Activated CD8-positive, alpha-beta T cell treated with anti-CD3 and anti-CD28 coated beads for 36 hours (primary cell): ENCODE measurements at regions not wholly inside any gene's neighbourhood (a gene's known extent, or its start where the extent isn't known, plus 50 kb on each side); places are given as distances from the start of the nearest gene placed in this dataset.

ENCODE experiments used
- ATAC-seq: fragments of 200-7000 bp; cut with Tn5 transposase; one replicate; pipeline ENCODE4 v1.10.0; 2021; ENCODE audit warnings: mild to moderate bottlenecking, moderate library complexity
- CTCF ChIA-PET: fragments of 350-600 bp; sonication (Branson Sonifier 250); formaldehyde crosslinking; loops from one replicate; lab custom pipeline; 2021; ENCODE audit warnings: antibody characterized with exemption; lab: Charles Lee
- POLR2A ChIA-PET: fragments of 350-600 bp; sonication (Branson Sonifier 250); formaldehyde crosslinking; loops from one replicate; lab custom pipeline; 2021; ENCODE audit warnings: antibody characterized with exemption; lab: Charles Lee
- DNase-seq: peaks from one replicate; pipeline ENCODE4 v3.0.0-alpha.2; 2020
- H3K27ac Mint-ChIP-seq: one replicate; pipeline ENCODE4 v1.8.0; 2021; ENCODE audit warnings: mild to moderate bottlenecking, mixed read lengths
- H3K27me3 Mint-ChIP-seq: one replicate; pipeline ENCODE4 v1.8.0; 2021; ENCODE audit warnings: mixed read lengths
- H3K36me3 Mint-ChIP-seq: one replicate; pipeline ENCODE4 v1.8.0; 2021; ENCODE audit warnings: low read depth, mixed read lengths
- H3K4me1 Mint-ChIP-seq: one replicate; pipeline ENCODE4 v1.8.0; 2021; ENCODE audit warnings: low read depth, mixed read lengths
- H3K4me3 Mint-ChIP-seq: one replicate; pipeline ENCODE4 v1.8.0; 2021; ENCODE audit warnings: mild to moderate bottlenecking, moderate library complexity, mixed read lengths
- H3K9me3 Mint-ChIP-seq: one replicate; pipeline ENCODE4 v1.8.0; 2021; ENCODE audit warnings: mixed read lengths
- intact Hi-C: fragments of 100-400 bp; cut with micrococcal nuclease; formaldehyde crosslinking; loops from one replicate; pipeline ENCODE4 v1.10.0; 2022
- TF ChIP-seq, protein P1 (sequence below): fragments of 200-600 bp; IDR thresholded peaks from one replicate; pipeline ENCODE4 v1.8.0; 2022; ENCODE audit warnings: antibody characterized with exemption, mild to moderate bottlenecking

DNA sequence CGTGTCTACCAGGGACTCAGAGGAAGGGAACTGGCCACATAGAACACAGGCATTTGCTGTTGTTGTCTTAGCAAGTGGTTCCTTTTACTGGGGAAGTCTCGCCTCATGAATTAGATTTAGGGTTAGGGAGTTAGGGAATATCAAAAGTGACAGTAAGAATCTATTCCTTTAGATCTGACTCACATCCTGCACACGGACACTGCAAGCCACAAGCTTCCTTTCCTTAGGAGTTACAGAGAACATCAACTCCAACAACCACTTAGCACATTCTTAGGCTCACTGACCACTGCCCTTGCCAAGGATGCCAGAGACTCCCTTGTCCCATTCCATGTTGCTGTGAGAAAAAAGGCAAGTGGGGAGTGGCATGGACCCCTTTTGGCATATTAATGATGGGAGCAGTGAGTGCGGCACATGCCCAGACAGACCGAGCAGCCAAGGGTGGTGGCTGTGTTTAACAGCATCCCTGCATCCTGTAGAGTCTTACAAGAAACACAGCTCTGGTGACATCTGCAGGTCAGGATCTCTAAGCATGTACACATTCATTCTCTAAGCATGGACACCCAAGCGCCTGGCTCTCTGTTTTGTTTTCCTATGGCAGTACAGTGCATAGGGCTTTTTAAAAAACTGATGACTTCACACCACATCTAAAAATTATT, 745.6 kb upstream of the RAB6C start:
- no peaks in the 10 kb centered on the region for H3K36me3 Mint-ChIP-seq
- no peak overlapping the region for H3K4me3 Mint-ChIP-seq
- ChIA-PET POLR2A (no interaction called here), CTCF (no interaction called here)
- TF ChIP-seq, protein P1, sequence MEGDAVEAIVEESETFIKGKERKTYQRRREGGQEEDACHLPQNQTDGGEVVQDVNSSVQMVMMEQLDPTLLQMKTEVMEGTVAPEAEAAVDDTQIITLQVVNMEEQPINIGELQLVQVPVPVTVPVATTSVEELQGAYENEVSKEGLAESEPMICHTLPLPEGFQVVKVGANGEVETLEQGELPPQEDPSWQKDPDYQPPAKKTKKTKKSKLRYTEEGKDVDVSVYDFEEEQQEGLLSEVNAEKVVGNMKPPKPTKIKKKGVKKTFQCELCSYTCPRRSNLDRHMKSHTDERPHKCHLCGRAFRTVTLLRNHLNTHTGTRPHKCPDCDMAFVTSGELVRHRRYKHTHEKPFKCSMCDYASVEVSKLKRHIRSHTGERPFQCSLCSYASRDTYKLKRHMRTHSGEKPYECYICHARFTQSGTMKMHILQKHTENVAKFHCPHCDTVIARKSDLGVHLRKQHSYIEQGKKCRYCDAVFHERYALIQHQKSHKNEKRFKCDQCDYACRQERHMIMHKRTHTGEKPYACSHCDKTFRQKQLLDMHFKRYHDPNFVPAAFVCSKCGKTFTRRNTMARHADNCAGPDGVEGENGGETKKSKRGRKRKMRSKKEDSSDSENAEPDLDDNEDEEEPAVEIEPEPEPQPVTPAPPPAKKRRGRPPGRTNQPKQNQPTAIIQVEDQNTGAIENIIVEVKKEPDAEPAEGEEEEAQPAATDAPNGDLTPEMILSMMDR, result no peak
- H3K27ac Mint-ChIP-seq, result no peak overlapping the region
- intact Hi-C loops, result no loop called here
- no peaks in the 10 kb centered on the region for H3K27me3 Mint-ChIP-seq
- ATAC-seq (no peak), DNase-seq (no peak)
- no peaks in the 10 kb centered on the region for H3K9me3 Mint-ChIP-seq
- H3K4me1 Mint-ChIP-seq, result no peaks in the 10 kb centered on the region

DNA sequence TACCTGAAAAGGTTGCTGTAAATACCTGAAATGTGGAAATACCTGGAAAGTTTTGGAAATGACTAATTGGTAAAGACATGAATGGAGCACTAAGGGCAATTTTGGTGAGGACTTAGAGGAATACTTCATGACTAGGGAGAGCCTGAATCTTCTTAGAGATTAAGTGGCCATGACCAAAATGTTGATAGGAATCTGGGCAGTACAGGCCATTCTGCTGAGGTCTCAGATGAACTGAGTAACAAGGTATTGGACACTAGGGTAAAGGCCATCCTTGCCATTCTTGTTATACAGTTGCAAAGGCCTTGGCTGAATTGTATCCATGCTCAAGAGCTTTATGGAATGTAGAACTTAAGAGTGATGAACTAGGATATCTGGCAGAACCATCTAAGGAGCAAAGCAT, 742.9 kb upstream of the RAB6C start:
- ChIA-PET CTCF (no interaction called here), POLR2A (no interaction called here)
- DNase-seq, result no peak
- Mint-ChIP-seq H3K27ac (no peak overlapping the region), H3K36me3 (no peaks in the 10 kb centered on the region), H3K9me3 (no peaks in the 10 kb centered on the region), H3K4me1 (no peaks in the 10 kb centered on the region), H3K4me3 (no peak overlapping the region), H3K27me3 (no peaks in the 10 kb centered on the region)
- intact Hi-C loops, result no loop called here
- ATAC-seq, result no peak
- TF ChIP-seq, protein P1, result no peak

DNA sequence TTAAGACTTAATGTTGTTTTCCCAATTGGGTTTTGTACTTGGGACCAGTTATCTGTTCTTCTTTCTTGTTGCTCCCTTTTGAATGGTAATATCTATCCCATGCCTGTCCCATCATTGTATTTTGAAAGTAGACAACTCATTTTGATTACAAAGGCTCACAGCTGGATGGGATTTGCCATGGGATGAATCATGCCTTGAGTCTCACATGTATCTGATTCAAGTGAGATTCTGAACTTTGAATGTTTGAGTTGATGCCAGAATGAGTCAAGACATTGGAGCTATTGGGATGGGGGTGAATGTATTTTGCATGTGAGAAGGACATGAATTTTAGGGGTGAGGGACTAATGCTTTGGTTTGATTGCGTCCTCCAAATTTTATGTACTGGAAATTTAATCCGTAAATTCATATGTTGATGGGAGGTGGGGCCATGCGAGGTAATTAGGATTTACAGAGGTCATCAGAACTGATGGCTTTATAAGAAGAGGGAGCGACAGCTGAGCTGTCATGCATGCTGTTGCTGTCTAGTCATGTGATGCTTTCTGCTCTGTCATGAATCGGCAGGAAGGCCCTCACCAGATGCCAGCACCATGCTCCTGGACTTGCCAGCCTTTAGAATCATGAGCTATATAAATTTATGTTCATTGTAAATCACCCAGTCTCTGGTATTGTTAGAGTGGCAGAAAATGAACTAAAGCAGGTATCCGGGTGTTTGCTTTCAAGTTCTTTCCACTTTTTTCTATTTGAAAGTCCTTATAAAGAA, 741.3 kb upstream of the RAB6C start:
- Mint-ChIP-seq H3K9me3 (no peaks in the 10 kb centered on the region), H3K4me3 (no peak overlapping the region), H3K4me1 (no peaks in the 10 kb centered on the region), H3K36me3 (no peaks in the 10 kb centered on the region), H3K27ac (no peak overlapping the region), H3K27me3 (no peaks in the 10 kb centered on the region)
- ChIA-PET POLR2A (no interaction called here), CTCF (no interaction called here)
- TF ChIP-seq, protein P1, result no peak
- intact Hi-C loops, result no loop called here
- ATAC-seq, result no peak
- DNase-seq, result no peak

DNA sequence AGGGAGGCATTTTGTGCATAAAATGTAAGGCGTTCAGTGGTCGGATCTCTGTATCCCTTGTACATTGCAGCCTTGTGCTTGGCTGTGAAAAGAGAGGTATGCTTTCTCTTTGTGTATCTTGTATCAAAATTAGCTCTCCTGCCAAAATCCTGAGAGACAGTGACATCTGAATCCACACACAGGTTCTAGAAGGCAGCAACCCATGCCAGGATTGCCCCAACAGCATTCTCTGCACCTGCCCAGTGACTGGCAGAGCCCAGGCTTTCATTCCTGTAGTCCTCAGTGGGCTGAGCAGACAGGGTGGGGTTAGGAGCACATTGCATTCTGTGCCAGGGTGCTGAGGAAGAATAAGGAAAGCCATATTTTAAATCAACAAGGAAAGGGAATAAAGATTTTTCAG, 740.3 kb upstream of the RAB6C start:
- H3K9me3 Mint-ChIP-seq, result no peaks in the 10 kb centered on the region
- no peaks in the 10 kb centered on the region for H3K27me3 Mint-ChIP-seq
- H3K27ac Mint-ChIP-seq, result no peak overlapping the region
- ChIA-PET CTCF (no interaction called here), POLR2A (no interaction called here)
- no peak for ATAC-seq
- TF ChIP-seq, protein P1, result no peak
- H3K4me1 Mint-ChIP-seq, result no peaks in the 10 kb centered on the region
- no peaks in the 10 kb centered on the region for H3K36me3 Mint-ChIP-seq
- no peak for DNase-seq
- intact Hi-C loops, result no loop called here
- H3K4me3 Mint-ChIP-seq, result no peak overlapping the region

DNA sequence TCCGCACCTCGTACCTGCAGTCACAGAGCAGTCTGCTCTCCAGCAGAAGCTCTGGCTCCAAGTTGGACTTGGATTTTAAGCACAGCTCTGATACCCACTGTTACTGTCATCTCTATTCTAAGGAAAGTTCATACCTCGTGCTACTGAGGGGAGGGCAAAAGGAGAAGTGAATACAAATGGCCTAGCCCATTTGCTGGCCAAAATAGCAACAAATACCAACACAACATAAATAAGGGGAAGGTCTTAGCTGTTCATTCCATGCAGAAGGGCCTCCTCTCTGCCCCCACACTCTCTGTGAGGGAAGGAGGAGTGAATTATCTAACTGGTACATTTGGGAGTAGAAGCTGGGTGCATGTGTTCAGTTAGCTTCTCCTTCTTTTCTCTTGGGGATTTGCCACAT, 739.4 kb upstream of the RAB6C start:
- H3K4me3 Mint-ChIP-seq, result no peak overlapping the region
- TF ChIP-seq, protein P1, result no peak
- no peak overlapping the region for H3K27ac Mint-ChIP-seq
- ChIA-PET CTCF (no interaction called here), POLR2A (no interaction called here)
- intact Hi-C loops, result no loop called here
- no peaks in the 10 kb centered on the region for H3K36me3 Mint-ChIP-seq
- no peaks in the 10 kb centered on the region for H3K27me3 Mint-ChIP-seq
- no peaks in the 10 kb centered on the region for H3K4me1 Mint-ChIP-seq
- no peak for DNase-seq
- no peaks in the 10 kb centered on the region for H3K9me3 Mint-ChIP-seq
- no peak for ATAC-seq
